Vagina (tissue), 2 donors: ENCODE measurements at regions not wholly inside any gene's neighbourhood (a gene's known extent, or its start where the extent isn't known, plus 50 kb on each side); places are given as distances from the start of the nearest gene placed in this dataset.
A peak's percentile ranks its signal among the peaks of the same experiment; 100 is the strongest.

Experiments
- DNase-seq, 2 donors: peaks; one replicate each; pipeline ENCODE4 v3.0.0-alpha.2; 2017; ENCODE audit errors: extremely low spot score in 2 of 2
- H3K27ac ChIP-seq: fragments of 200-600 bp; sonication (generic); one replicate; pipeline ENCODE4 v1.5.1; 2019
- H3K27me3 ChIP-seq: fragments of 200-600 bp; sonication (generic); one replicate; pipeline ENCODE4 v1.5.1; 2019
- H3K36me3 ChIP-seq, 2 donors: fragments of 200-600 bp; sonication (generic); one replicate each; pipeline ENCODE4 v1.5.1; 2017 to 2019
- H3K4me1 ChIP-seq: fragments of 200-600 bp; sonication (generic); one replicate; pipeline ENCODE4 v1.5.1; 2019
- H3K4me3 ChIP-seq, 2 donors: fragments of 200-600 bp; sonication (generic); 1 replicate in 1 of 2; 2 replicates in 1 of 2; pipeline ENCODE4 v1.5.1; 2016 to 2019
- H3K9me3 ChIP-seq: fragments of 200-600 bp; sonication (generic); one replicate; pipeline ENCODE4 v1.5.1; 2019
- POLR2A ChIP-seq, 2 donors: fragments of 450-650 bp; IDR thresholded peaks; one replicate each; pipeline ENCODE4 v1.6.1; 2017; ENCODE audit warnings: antibody characterized with exemption in 2 of 2, mild to moderate bottlenecking in 2 of 2, moderate library complexity in 2 of 2
- POLR2AphosphoS5 ChIP-seq, 2 donors: sonication (generic); formaldehyde crosslinking; IDR thresholded peaks; one replicate each; pipeline ENCODE4 v1.9.0; 2017; ENCODE audit warnings: antibody characterized with exemption in 2 of 2, mild to moderate bottlenecking in 2 of 2, low read depth in 1 of 2; ENCODE audit not compliant: insufficient read depth in 1 of 2
- intact Hi-C: fragments of 100-400 bp; cut with DNase I; formaldehyde crosslinking; loops from one replicate; pipeline ENCODE4 v1.15.1; 2023
- TF ChIP-seq, protein P1 (sequence below), 3 experiments: fragments of 450-650 bp in 2 of 3; fragments of 200-600 bp in 1 of 3; sonication (generic) in 1 of 3; IDR thresholded peaks; one replicate each; pipeline ENCODE4 v1.5.1; 2017 to 2019; ENCODE audit warnings: antibody characterized with exemption in 3 of 3, mild to moderate bottlenecking in 2 of 3, moderate library complexity in 2 of 3

- DNase-seq, result peak; percentile 65 to 72
- H3K27me3 ChIP-seq, result no peaks in the 10 kb centered on the region
- no peak overlapping the region for H3K27ac ChIP-seq
- H3K4me3 ChIP-seq, result no peak overlapping the region
- no peaks in the 10 kb centered on the region for H3K36me3 ChIP-seq
- TF ChIP-seq POLR2AphosphoS5 (IDR thresholded peaks at IDR 0.05; ENCODE audit: insufficient read depth in 1 of 2, low read depth in 1 of 2) (no peak), POLR2A (IDR thresholded peaks at IDR 0.05) (no peak)
- TF ChIP-seq, protein P1, sequence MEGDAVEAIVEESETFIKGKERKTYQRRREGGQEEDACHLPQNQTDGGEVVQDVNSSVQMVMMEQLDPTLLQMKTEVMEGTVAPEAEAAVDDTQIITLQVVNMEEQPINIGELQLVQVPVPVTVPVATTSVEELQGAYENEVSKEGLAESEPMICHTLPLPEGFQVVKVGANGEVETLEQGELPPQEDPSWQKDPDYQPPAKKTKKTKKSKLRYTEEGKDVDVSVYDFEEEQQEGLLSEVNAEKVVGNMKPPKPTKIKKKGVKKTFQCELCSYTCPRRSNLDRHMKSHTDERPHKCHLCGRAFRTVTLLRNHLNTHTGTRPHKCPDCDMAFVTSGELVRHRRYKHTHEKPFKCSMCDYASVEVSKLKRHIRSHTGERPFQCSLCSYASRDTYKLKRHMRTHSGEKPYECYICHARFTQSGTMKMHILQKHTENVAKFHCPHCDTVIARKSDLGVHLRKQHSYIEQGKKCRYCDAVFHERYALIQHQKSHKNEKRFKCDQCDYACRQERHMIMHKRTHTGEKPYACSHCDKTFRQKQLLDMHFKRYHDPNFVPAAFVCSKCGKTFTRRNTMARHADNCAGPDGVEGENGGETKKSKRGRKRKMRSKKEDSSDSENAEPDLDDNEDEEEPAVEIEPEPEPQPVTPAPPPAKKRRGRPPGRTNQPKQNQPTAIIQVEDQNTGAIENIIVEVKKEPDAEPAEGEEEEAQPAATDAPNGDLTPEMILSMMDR (IDR thresholded peaks at IDR 0.05), result no peak
- H3K9me3 ChIP-seq, result no peaks in the 10 kb centered on the region
- H3K4me1 ChIP-seq, result no peaks in the 10 kb centered on the region
- intact Hi-C loops, result no loop called here
Observed at GRCh38 chr11:69240332-69241074, 53.5 kb upstream of the MYEOV start.

DNA sequence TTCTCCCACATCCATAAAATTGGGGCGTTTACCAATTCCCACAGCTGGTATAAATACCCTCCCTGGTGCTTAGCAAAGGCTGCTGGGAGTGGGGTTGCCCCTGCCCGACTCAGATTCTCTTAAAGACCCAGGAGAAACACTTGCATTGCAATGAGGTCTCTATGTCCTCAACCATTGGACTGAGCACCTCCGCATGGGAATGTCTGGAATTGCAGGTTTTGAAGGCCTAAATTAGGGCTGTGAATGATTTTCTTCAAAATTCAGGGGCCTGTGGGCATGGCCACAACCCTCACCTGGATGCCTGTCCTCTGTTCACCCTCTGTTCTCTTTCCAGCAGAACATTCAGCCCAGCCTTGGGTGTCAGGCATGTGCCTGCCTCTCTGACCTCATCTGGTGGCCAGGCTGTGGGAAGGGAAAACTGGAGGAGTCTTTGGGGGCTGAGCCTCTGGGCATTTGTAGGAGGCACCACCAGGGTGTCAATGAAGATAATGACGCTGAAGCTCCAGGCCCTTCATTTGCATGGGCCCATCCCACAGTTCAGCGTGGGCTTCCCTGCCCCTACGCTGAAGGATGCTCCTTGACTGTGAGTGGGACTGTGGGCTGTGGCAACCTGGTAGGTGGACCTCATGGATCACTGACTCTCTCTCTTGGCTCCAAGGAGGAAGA is 52.7 kb upstream of the MYEOV start:
- TF ChIP-seq, protein P1 (IDR thresholded peaks at IDR 0.05), result no peak
- TF ChIP-seq POLR2A (IDR thresholded peaks at IDR 0.05) (no peak), POLR2AphosphoS5 (IDR thresholded peaks at IDR 0.05; ENCODE audit: insufficient read depth in 1 of 2, low read depth in 1 of 2) (no peak)
- no peaks in the 10 kb centered on the region for H3K27me3 ChIP-seq
- no peaks in the 10 kb centered on the region for H3K9me3 ChIP-seq
- DNase-seq, result peak; percentile 27 to 92
- no peak overlapping the region for H3K4me3 ChIP-seq
- intact Hi-C loops, result no loop called here
- H3K4me1 ChIP-seq, result no peaks in the 10 kb centered on the region
- no peak overlapping the region for H3K27ac ChIP-seq
- no peaks in the 10 kb centered on the region for H3K36me3 ChIP-seq

DNA sequence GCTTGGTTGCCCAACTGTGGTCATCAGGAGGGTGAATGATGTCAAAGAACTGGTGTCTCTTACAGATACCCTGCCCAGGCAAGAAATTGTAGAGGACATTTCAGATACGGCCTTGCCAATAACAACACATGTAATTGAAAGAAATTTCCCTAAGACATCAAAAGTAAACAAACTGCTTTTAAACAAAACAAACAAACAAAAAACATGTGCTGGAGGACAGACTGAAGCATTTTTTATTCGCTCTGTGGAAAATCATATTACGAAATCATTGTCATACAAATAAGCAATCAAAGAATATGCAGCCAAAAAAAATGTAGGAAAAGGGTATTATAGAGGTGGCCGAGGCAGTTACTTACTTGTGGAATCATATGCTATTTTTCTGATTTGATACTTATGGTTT is 52.1 kb upstream of the MYEOV start:
- Histone ChIP-seq H3K4me1 (no peaks in the 10 kb centered on the region), H3K36me3 (no peaks in the 10 kb centered on the region), H3K27me3 (no peaks in the 10 kb centered on the region), H3K9me3 (no peaks in the 10 kb centered on the region), H3K4me3 (no peak overlapping the region), H3K27ac (no peak overlapping the region)
- TF ChIP-seq, protein P1 (IDR thresholded peaks at IDR 0.05), result no peak
- no peak for DNase-seq
- intact Hi-C loops, result no loop called here

DNA sequence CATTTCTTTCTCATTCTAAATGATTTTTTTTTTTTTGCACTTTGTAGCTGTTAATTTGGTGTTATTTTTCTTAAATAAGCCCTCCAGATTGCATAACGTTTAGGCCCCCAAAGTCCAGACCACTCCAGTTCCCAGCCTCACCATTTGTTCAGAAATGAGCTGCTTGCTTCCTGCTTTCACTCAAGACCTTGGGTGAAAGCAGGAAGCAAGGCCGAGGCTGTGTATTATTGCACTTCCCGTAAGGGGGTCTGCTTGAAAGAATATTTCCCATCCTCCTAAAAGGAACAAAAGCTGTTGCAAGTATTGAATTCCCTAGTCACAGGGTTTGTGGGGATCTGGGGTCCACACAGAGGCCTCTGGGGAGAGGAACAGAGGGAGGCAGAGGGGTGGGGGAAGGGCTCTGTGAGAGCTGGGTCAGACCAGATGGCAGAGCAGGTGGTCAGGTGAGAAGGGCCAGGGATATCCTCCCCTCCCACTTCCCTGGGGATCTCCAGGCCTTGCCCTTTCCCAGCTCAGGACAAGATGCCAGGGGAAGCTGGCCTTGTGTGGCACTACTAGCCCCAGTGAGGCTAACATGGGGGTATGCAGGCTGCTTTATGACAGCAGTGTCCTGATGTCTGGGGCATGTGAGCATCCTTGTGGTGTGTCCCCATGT is 51.6 kb upstream of the MYEOV start:
- no peaks in the 10 kb centered on the region for H3K4me1 ChIP-seq
- H3K27ac ChIP-seq, result no peak overlapping the region
- peak; percentile 71 to 79 for DNase-seq
- TF ChIP-seq POLR2A (IDR thresholded peaks at IDR 0.05), result no peak
- no peak for TF ChIP-seq POLR2AphosphoS5 (IDR thresholded peaks at IDR 0.05; ENCODE audit: insufficient read depth in 1 of 2, low read depth in 1 of 2)
- TF ChIP-seq, protein P1 (IDR thresholded peaks at IDR 0.05), result no peak
- no peak overlapping the region for H3K4me3 ChIP-seq
- intact Hi-C loops, result no loop called here
- H3K36me3 ChIP-seq, result no peaks in the 10 kb centered on the region
- no peaks in the 10 kb centered on the region for H3K27me3 ChIP-seq
- no peaks in the 10 kb centered on the region for H3K9me3 ChIP-seq
